B cell (primary cell): ENCODE measurements at regions not wholly inside any gene's neighbourhood (a gene's known extent, or its start where the extent isn't known, plus 50 kb on each side); places are given as distances from the start of the nearest gene placed in this dataset.

ENCODE experiments used
- CTCF ChIP-seq: fragments of 200-600 bp; IDR thresholded peaks from one replicate; pipeline ENCODE4 v1.8.0; 2022; ENCODE audit warnings: antibody characterized with exemption, mild to moderate bottlenecking
- EZH2 ChIP-seq: IDR thresholded peaks from 2 replicates; pipeline ENCODE4 v1.6.1; 2012; ENCODE audit warnings: borderline replicate concordance, low read depth, mild to moderate bottlenecking, moderate library complexity, low read length; ENCODE audit not compliant: insufficient read depth, poor library complexity, severe bottlenecking

GRCh38 chr6:5937936-5938706 lies 68.6 kb downstream of the NRN1 start:
- TF ChIP-seq CTCF (no peak), EZH2 (no peak)
